ENCODE measurements at regions not wholly inside any gene's neighbourhood (a gene's known extent, or its start where the extent isn't known, plus 50 kb on each side); places are given as distances from the start of the nearest gene placed in this dataset.
"Not testable (repeated sequence)": the region's sequence is repeated elsewhere in the genome, so short reads cannot be mapped to it uniquely, and the experiment has no call there.

GRCh38 chr6:168255283-168255881, 64.2 kb downstream of the DACT2 start:
- no peak for DNase-seq (ENCODE audit: low read depth in 2 of 2)

GRCh38 chr6:168252267-168252666, 67.3 kb downstream of the DACT2 start:
- DNase-seq (ENCODE audit: low read depth in 2 of 2): no peak

- no peak for DNase-seq (ENCODE audit: low read depth in 2 of 2)
Observed at GRCh38 chr6:168250250-168250649, 69.3 kb downstream of the DACT2 start.

- no peak for DNase-seq (ENCODE audit: low read depth in 2 of 2)
Observed at GRCh38 chr6:168249746-168250145, 69.8 kb downstream of the DACT2 start.

- DNase-seq (ENCODE audit: low read depth in 2 of 2): no peak
Observed at GRCh38 chr6:168248148-168248620, 71.4 kb downstream of the DACT2 start.

GRCh38 chr6:168247443-168248147, 72.0 kb downstream of the DACT2 start:
- DNase-seq (ENCODE audit: low read depth in 2 of 2): no peak

- DNase-seq (ENCODE audit: low read depth in 2 of 2): no peak
Observed at GRCh38 chr6:168244961-168245551, 74.5 kb downstream of the DACT2 start.

GRCh38 chr6:168243812-168244376, 75.7 kb downstream of the DACT2 start:
- DNase-seq (ENCODE audit: low read depth in 2 of 2): no peak

GRCh38 chr6:168242940-168243225, 76.7 kb downstream of the DACT2 start:
- DNase-seq (ENCODE audit: low read depth in 2 of 2): no peak

- DNase-seq (ENCODE audit: low read depth in 2 of 2): no peak
Observed at GRCh38 chr6:168242111-168242939, 77.3 kb downstream of the DACT2 start.

- DNase-seq (ENCODE audit: low read depth in 2 of 2): no peak
Observed at GRCh38 chr6:168240160-168240559, 79.4 kb downstream of the DACT2 start.

- no peak for DNase-seq (ENCODE audit: low read depth in 2 of 2)
Observed at GRCh38 chr6:168239044-168239773, 80.4 kb downstream of the DACT2 start.

GRCh38 chr6:168238159-168238909, 81.2 kb downstream of the DACT2 start:
- no peak for DNase-seq (ENCODE audit: low read depth in 2 of 2)

GRCh38 chr6:168233875-168234213, 85.7 kb downstream of the DACT2 start:
- not testable (repeated sequence) for DNase-seq (ENCODE audit: low read depth in 2 of 2)

- DNase-seq (ENCODE audit: low read depth in 2 of 2): no peak
Observed at GRCh38 chr6:168232989-168233874, 86.3 kb downstream of the DACT2 start.

- DNase-seq (ENCODE audit: low read depth in 2 of 2): no peak
Observed at GRCh38 chr6:168232528-168232927, 87.0 kb downstream of the DACT2 start.

GRCh38 chr6:168232062-168232461, 87.5 kb downstream of the DACT2 start:
- DNase-seq (ENCODE audit: low read depth in 2 of 2): no peak

- no peak for DNase-seq (ENCODE audit: low read depth in 2 of 2)
Observed at GRCh38 chr6:168231393-168231957, 88.1 kb downstream of the DACT2 start.

GRCh38 chr6:168229368-168229752, 90.2 kb downstream of the DACT2 start:
- DNase-seq (ENCODE audit: low read depth in 2 of 2): no peak
